Coronary artery (tissue), 2 donors: ENCODE measurements at regions not wholly inside any gene's neighbourhood (a gene's known extent, or its start where the extent isn't known, plus 50 kb on each side); places are given as distances from the start of the nearest gene placed in this dataset.

Experiments
- DNase-seq: peaks from one replicate; pipeline ENCODE4 v3.0.0-alpha.2; 2017; ENCODE audit warnings: low spot score
- H3K27ac ChIP-seq, 2 donors: fragments of 200-600 bp; sonication (generic); one replicate each; pipeline ENCODE4 v1.5.1; 2016 to 2019
- H3K4me3 ChIP-seq: fragments of 200-600 bp; sonication (generic); 2 replicates; pipeline ENCODE4 v1.5.1; 2016; ENCODE audit warnings: mild to moderate bottlenecking, moderate library complexity
- CTCF ChIP-seq: fragments of 200-600 bp; sonication (generic); IDR thresholded peaks from one replicate; pipeline ENCODE4 v1.5.1; 2019; ENCODE audit warnings: antibody characterized with exemption

DNA sequence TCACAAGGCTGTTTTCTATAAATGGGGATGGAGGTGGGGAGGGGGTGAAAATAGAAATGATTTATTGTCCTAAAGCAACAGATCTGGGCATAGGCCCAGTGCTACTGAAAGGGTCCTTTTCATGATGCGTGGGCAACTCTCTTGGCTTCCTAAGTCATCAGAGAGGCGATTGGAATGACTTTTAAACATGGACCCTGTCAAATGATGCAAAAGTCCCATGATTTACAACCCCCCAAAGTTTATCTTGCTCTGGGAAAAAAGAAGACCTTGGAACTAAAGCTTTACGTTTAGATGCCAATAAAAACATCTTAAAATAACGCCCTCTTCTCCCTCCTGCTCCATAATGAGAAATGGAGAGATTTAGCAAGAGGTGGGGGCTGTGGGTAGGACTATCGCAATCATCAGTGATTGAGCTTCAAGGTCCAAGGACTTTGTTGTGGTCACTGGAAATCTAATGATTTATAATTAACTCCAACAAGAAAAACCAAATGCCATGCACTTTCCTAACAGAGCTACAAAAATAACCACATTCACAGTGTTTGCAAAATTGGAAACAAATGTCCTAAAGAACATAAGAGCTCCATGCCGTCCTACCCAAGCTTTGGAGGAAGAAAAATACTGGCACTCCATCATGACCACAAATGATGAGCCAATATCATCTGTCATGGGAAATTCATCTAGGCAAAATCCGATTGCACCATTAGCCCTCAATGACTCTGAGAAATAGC is 167.5 kb upstream of the CLINT1 start:
- Histone ChIP-seq H3K27ac (peak overlapping the region in 1 of 2 donors; percentile 38), H3K4me3 (no peak overlapping the region)
- DNase-seq, result no peak
- no peak for TF ChIP-seq CTCF

DNA sequence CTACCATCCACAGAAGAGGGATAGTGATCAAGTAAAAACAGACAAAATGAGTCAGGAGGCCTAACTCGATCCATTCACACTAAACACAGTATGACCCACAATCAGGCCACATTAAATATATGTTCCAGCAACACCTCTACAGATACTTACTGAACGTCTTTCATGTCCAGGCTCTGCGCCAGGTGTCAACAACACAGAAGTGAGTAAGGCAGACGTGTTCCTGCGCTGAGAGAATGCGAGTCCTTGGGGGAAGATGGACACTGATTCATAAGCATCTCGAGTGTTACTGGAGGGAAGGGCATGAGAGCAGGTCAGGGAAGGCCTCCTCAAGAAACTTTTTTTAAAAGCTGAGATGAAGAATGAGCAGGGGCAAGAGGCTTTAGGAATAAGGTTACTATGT is 164.3 kb upstream of the CLINT1 start:
- H3K27ac ChIP-seq, result no peak overlapping the region
- no peak for DNase-seq
- no peak overlapping the region for H3K4me3 ChIP-seq
- TF ChIP-seq CTCF, result no peak

DNA sequence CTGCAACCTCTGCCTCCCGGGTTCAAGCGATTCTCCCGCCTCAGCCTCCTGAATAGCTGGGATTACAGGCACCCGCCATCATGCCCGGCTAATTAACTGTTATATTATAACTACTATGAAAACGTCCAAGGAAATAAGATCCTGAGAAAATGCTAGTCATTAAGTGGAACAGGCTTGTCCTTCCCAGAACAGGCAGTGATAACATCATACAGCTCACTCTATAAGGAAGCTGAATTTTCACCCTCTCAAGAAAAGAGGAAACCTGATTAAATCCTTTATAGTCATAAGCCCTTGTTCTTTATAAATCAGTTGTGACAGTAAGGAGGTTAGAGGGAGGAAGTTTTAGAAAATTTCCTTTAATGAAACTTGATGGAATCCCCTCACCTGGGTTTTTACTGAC is 163.9 kb upstream of the CLINT1 start:
- no peak for TF ChIP-seq CTCF
- Histone ChIP-seq H3K27ac (no peak overlapping the region), H3K4me3 (no peak overlapping the region)
- no peak for DNase-seq

DNA sequence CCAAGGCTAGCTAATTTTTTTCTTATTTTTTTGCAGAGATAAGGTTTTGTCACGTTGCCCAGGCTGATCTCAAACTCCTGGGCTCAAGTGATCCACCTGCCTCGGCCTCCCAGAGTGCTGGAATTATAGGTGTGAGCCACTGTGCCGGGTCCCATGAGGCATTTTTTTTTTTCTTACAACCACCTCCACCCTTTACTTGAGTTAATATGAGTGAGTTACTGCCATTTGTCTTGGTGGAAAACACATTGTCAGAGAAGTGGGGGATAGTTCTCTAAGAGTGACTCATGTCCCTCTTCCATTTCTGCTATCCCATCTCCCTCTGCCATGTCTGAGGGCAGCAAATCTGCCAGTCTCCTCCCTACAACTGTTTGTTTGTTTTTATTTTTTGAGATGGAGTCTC is 163.4 kb upstream of the CLINT1 start:
- no peak for TF ChIP-seq CTCF
- H3K4me3 ChIP-seq, result no peak overlapping the region
- no peak for DNase-seq
- no peak overlapping the region for H3K27ac ChIP-seq

DNA sequence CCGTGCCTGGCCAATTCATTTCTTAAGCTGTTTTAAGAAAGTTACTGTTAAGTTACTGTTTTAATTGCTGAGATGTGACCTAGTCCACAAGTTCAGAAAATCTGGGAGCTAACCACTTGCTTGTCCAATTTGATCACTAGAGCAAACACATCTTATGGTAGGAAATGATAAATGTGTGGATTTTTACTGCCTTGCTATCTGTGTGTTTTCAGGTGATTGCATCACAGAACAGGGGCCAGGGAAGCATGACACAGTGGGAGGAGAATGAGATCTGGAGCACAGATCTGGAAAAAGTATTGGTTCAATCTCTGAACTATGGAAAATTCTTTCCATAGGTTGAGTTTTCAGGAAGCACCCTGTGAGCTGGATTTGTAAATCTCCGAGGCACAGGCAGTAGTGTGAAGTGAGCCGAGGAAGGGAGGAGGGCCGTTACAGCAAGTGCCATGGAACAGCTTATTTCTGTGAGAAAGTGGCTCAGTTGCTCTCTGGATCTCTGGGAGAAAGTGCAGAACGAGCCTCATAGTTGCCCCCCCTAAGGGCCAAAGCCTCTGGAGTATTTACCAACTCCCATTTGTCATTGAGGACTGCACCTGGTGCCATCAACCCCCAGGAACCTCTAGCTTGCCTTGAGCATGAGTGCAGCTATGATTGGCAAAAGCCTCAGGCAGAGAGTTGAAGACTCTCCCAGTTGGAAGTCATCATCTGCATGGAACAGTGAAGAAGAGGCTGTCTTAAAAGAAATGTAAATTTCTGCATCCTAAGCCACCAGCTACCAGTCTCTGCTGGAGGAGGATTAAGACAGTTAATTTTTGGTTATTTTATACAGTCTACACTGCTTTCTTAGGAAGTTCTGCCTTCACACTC is 161.8 kb upstream of the CLINT1 start:
- TF ChIP-seq CTCF, result no peak
- DNase-seq, result no peak

GRCh38 chr5:158017469-158017868 is 158.5 kb upstream of the CLINT1 start:
- DNase-seq, result no peak
- no peak overlapping the region for H3K4me3 ChIP-seq
- no peak for TF ChIP-seq CTCF
- no peak overlapping the region for H3K27ac ChIP-seq

More for the DNA sequence above, 161.8 kb upstream of the CLINT1 start:
- Histone ChIP-seq H3K4me3 (no peak overlapping the region), H3K27ac (no peak overlapping the region)
